Prostate gland (tissue), 2 donors: ENCODE measurements at regions not wholly inside any gene's neighbourhood (a gene's known extent, or its start where the extent isn't known, plus 50 kb on each side); places are given as distances from the start of the nearest gene placed in this dataset.

Source experiments
- DNase-seq: peaks from one replicate; pipeline ENCODE4 v3.0.0-alpha.2; 2019; ENCODE audit warnings: low spot score
- H3K27ac ChIP-seq, 2 donors: fragments of 200-600 bp; sonication (generic); 2 replicates each; pipeline ENCODE4 v1.5.1; 2017 to 2019
- H3K27me3 ChIP-seq: fragments of 200-600 bp; sonication (generic); replicated peaks from 2 replicates; pipeline ENCODE4 v1.5.1; 2019; ENCODE audit not compliant: insufficient read depth
- H3K36me3 ChIP-seq, 2 donors: fragments of 200-600 bp; sonication (generic); 1 replicate in 1 of 2; 2 replicates in 1 of 2; pipeline versions ENCODE4 v1.5.1 to v1.8.1; 2017 to 2019
- H3K4me1 ChIP-seq: fragments of 200-600 bp; sonication (generic); replicated peaks from 2 replicates; pipeline ENCODE4 v1.5.1; 2019
- H3K4me3 ChIP-seq, 2 donors: fragments of 200-600 bp; sonication (generic); 2 replicates each; pipeline ENCODE4 v1.5.1; 2017 to 2019
- H3K9me3 ChIP-seq: fragments of 200-600 bp; sonication (generic); 2 replicates; pipeline ENCODE4 v1.5.1; 2017
- CTCF ChIP-seq, 4 experiments: fragments of 200-600 bp in 2 of 4; fragments of 450-650 bp in 2 of 4; sonication (generic) in 2 of 4; IDR thresholded peaks; 1 replicate in 3 of 4; 2 replicates in 1 of 4; pipeline ENCODE4 v1.5.1; 2016 to 2019; ENCODE audit warnings: antibody characterized with exemption in 4 of 4, mild to moderate bottlenecking in 2 of 4, moderate library complexity in 2 of 4
- POLR2A ChIP-seq: fragments of 450-650 bp; IDR thresholded peaks from one replicate; pipeline ENCODE4 v1.6.1; 2016; ENCODE audit warnings: antibody characterized with exemption, mild to moderate bottlenecking
- POLR2AphosphoS5 ChIP-seq: sonication (generic); formaldehyde crosslinking; IDR thresholded peaks from one replicate; pipeline ENCODE4 v1.6.1; 2017; ENCODE audit warnings: antibody characterized with exemption
- WGBS: methylation state at CpG from one replicate; pipeline ENCODE4 v1.1.5; 2018; 5-methylcytosine and 5-hydroxymethylcytosine counted together
- intact Hi-C: fragments of 100-400 bp; cut with DNase I; formaldehyde crosslinking; loops from one replicate; pipeline ENCODE4 v1.14.2; 2022

- Histone ChIP-seq H3K9me3 (no peaks in the 10 kb centered on the region), H3K4me1 (no peaks in the 10 kb centered on the region), H3K27ac (no peak overlapping the region), H3K4me3 (no peak overlapping the region), H3K36me3 (no peaks in the 10 kb centered on the region), H3K27me3 (peaks cover 5% of the 10 kb centered on the region)
- WGBS, result 91% methylated on average over 22 of the region's 22 CpGs
- DNase-seq, result no peak
- TF ChIP-seq CTCF (IDR thresholded peaks at IDR 0.05) (no peak), POLR2AphosphoS5 (no peak), POLR2A (no peak)
- intact Hi-C loops, result no loop called here
These were observed 106.4 kb upstream of the PPP1R26 start for GRCh38 chr9:135373151-135373685.

GRCh38 chr9:135373820-135374219, 105.8 kb upstream of the PPP1R26 start:
- Histone ChIP-seq H3K4me1 (no peaks in the 10 kb centered on the region), H3K4me3 (no peak overlapping the region), H3K27me3 (peaks cover 5% of the 10 kb centered on the region), H3K9me3 (no peaks in the 10 kb centered on the region), H3K36me3 (no peaks in the 10 kb centered on the region), H3K27ac (no peak overlapping the region)
- TF ChIP-seq POLR2AphosphoS5 (no peak), POLR2A (no peak), CTCF (IDR thresholded peaks at IDR 0.05) (no peak)
- no peak for DNase-seq
- WGBS, result 23% methylated on average over 10 of the region's 10 CpGs
- intact Hi-C loops, result no loop called here

- no peak overlapping the region for H3K27ac ChIP-seq
- TF ChIP-seq CTCF (IDR thresholded peaks at IDR 0.05) (no peak), POLR2AphosphoS5 (no peak), POLR2A (no peak)
- no peak for DNase-seq
- peaks cover 5% of the 10 kb centered on the region for H3K27me3 ChIP-seq
- no peaks in the 10 kb centered on the region for H3K9me3 ChIP-seq
- 31% methylated on average over 8 of the region's 8 CpGs for WGBS
- H3K4me3 ChIP-seq, result no peak overlapping the region
- H3K4me1 ChIP-seq, result no peaks in the 10 kb centered on the region
- intact Hi-C loops, result no loop called here
- H3K36me3 ChIP-seq, result no peaks in the 10 kb centered on the region
These were observed 105.0 kb upstream of the PPP1R26 start for GRCh38 chr9:135374591-135374990.

GRCh38 chr9:135375001-135375400, 104.6 kb upstream of the PPP1R26 start:
- 88% methylated on average over 17 of the region's 17 CpGs for WGBS
- DNase-seq, result no peak
- TF ChIP-seq CTCF (IDR thresholded peaks at IDR 0.05) (no peak), POLR2A (no peak), POLR2AphosphoS5 (no peak)
- Histone ChIP-seq H3K4me1 (no peaks in the 10 kb centered on the region), H3K27me3 (peaks cover 5% of the 10 kb centered on the region), H3K27ac (no peak overlapping the region), H3K4me3 (no peak overlapping the region), H3K36me3 (no peaks in the 10 kb centered on the region), H3K9me3 (no peaks in the 10 kb centered on the region)
- intact Hi-C loops, result no loop called here

GRCh38 chr9:135376511-135377265, 102.9 kb upstream of the PPP1R26 start:
- no peak overlapping the region for H3K4me3 ChIP-seq
- H3K36me3 ChIP-seq, result no peaks in the 10 kb centered on the region
- TF ChIP-seq POLR2A (no peak), POLR2AphosphoS5 (no peak), CTCF (IDR thresholded peaks at IDR 0.05) (no peak)
- DNase-seq, result no peak
- no peak overlapping the region for H3K27ac ChIP-seq
- H3K4me1 ChIP-seq, result no peaks in the 10 kb centered on the region
- no peaks in the 10 kb centered on the region for H3K9me3 ChIP-seq
- intact Hi-C loops, result no loop called here
- WGBS, result 57% methylated on average over 21 of the region's 22 CpGs
- H3K27me3 ChIP-seq, result peaks cover 5% of the 10 kb centered on the region
